Fibroblast of pulmonary artery (primary cell): ENCODE measurements at regions not wholly inside any gene's neighbourhood (a gene's known extent, or its start where the extent isn't known, plus 50 kb on each side); places are given as distances from the start of the nearest gene placed in this dataset.

Experiments used
- DNase-seq: peaks from one replicate; pipeline ENCODE4 v3.0.0-alpha.2; 2010; ENCODE audit warnings: low read depth
- H3K4me3 ChIP-seq: replicated peaks from 2 replicates; pipeline ENCODE4 v1.5.1; 2011; ENCODE audit warnings: low read depth, mild to moderate bottlenecking, control low read depth, low read length, moderate library complexity
- TF ChIP-seq, protein P1 (sequence below): IDR thresholded peaks from 2 replicates; pipeline ENCODE4 v1.5.1; 2011; ENCODE audit warnings: mild to moderate bottlenecking, control low read depth, low read length, inconsistent platforms; ENCODE audit errors: missing control alignments

DNA sequence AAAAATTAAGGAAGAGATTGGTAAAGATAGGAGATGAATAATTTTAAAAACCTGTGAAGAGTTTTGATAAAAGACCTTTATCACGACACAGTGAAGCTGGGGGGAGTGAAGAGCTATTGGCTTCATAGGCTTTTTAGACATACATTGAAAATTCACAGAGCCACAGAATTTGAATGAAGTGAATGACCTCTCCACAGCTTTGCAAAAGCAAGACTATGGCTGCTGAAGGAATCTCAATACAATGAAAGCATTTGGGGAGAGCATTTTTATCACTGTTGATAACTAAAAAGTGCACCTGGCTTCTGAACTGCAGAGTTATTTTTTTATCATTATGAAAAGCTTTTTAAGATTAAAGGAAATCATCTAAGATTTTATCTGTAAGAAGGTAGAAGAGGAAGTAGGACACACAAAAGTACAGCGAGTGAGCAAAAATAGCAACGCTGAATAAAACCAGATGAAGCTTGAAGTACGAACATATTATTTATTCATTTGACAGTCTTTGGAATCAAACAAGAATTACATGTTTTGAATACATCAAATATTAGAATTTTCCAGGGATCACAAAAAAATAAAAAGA lies 317.5 kb downstream of the KCNC2 start:
- TF ChIP-seq, protein P1, sequence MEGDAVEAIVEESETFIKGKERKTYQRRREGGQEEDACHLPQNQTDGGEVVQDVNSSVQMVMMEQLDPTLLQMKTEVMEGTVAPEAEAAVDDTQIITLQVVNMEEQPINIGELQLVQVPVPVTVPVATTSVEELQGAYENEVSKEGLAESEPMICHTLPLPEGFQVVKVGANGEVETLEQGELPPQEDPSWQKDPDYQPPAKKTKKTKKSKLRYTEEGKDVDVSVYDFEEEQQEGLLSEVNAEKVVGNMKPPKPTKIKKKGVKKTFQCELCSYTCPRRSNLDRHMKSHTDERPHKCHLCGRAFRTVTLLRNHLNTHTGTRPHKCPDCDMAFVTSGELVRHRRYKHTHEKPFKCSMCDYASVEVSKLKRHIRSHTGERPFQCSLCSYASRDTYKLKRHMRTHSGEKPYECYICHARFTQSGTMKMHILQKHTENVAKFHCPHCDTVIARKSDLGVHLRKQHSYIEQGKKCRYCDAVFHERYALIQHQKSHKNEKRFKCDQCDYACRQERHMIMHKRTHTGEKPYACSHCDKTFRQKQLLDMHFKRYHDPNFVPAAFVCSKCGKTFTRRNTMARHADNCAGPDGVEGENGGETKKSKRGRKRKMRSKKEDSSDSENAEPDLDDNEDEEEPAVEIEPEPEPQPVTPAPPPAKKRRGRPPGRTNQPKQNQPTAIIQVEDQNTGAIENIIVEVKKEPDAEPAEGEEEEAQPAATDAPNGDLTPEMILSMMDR = no peak
- no peak overlapping the region for H3K4me3 ChIP-seq
- DNase-seq = no peak

DNA sequence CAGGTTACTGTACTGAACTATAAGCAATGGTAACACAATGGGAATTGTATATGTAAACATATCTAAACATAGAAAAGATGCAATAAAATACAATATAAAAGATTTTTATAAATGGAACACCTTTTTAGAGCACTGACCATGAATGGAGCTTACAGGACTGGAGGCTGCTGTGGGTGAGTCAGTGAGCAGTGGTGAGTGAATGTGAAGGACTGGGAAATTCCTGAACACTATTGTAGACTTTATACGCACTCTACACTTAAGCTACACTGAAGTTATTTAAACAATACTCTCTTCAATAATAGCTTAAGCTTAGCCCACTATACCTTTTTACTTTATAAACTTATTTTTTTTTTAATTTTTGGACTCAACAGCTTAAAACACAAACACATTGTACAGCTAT lies 313.5 kb downstream of the KCNC2 start:
- H3K4me3 ChIP-seq = no peak overlapping the region
- no peak for DNase-seq
- TF ChIP-seq, protein P1 = no peak

DNA sequence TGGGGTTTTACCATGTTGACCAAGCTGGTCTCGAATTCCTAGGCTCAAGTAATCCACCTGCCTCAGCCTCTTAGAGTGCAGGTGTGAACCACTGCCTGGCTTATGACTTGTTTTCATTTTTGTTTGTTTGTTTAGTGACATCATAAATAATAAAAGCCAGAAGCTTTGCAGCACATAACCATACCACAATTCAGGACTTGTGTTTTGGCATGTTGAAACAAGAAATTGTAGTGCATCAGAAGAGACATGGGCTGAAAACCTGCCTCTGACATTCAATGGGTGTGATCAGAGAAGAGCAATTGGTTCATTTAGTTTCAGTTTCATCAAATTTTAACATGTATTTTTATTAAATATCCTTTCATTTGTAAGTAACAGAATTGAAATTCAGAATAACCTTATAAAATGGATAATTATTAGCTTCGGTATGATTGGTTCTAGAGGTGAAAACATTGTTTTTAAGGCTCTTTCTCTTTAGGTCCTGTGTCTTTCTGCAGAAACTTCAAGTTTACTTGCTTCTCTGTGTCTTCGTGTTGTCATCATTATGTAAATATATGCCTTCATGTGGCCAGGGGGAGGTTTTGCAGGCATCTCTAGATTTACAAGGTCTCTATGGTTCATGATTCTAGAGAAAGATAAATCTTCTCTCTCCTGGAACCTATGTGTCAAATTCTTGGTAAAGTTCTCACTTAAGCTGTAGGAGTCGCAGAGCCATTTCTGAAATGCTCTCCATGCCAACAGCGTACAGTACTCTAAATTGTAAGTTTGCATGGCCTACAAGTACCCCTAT lies 312.0 kb downstream of the KCNC2 start:
- DNase-seq = no peak
- no peak overlapping the region for H3K4me3 ChIP-seq
- TF ChIP-seq, protein P1 = no peak

DNA sequence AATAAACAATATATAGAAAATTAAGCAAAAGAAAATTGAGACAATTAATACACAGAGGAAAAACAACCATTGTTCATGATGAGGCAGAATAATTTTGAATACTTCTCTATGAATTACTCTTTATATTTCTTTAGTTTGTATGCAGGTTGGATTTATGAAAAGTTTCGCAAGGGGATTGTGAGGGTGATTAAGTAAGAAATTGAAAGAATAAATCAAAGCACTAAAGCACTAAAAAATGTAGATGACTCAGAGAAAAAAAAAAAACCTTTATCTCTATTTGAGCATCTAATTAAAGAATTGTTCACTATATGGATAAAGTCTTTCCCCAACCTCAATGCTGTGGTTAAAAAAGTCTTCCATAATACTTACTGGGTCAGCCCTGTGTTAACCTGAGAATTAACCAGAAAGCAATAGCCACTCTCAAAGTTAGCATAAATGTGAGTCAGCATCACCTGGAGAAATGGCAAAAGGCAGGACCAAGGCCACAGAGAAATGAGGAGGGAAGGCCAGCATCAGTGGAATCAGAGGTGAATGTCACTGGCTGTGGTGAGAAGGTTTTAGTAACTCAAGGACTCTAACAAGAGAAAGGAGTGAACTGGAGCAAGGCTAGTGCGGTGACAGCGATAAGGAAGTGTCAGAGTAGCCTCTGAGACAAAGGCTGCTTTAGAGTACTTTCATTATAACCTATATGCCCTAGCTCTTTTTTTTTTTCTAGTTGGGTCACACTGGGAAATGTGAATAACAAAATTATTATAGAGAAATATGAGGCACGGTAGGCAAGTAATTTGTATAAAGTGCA lies 310.4 kb downstream of the KCNC2 start:
- DNase-seq = no peak
- TF ChIP-seq, protein P1 = no peak
- no peak overlapping the region for H3K4me3 ChIP-seq

DNA sequence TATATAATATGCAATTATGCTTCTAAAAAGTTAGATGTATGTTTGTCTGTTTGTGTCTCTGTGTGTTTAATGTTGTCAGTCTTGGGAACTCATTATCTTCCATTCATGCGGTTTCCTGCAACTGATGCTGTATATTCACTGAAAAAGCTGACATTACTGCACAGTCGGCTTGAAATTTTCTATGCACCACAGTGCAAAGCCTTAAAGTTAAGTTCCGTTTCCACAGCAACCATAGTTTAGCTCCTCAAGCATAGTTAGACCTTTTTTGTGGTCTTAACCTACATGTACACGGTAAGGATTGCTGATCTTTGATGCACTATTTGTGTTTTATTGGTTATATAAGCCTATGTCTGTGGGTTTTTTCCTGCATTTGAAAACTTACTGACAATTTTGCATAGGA lies 309.4 kb downstream of the KCNC2 start:
- TF ChIP-seq, protein P1 = no peak
- DNase-seq = no peak
- H3K4me3 ChIP-seq = no peak overlapping the region

DNA sequence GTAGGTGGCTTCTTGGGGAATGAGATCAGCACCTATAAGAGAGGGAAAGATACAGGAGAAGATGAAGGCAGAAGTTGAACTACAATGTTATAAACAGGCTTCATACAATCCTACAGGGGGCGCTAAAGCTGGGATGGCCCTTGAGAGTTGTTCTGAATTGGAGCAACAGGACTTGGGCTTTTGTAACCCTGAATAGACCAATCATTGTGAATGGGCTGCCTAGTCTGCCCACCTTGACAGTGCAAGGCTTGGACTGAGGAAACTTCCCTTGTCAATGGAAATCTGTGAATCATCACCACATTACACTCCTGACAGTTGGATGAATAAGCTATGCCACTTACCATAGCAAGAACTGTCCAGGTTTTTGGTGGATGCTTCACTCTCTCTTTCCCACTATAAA lies 306.1 kb downstream of the KCNC2 start:
- no peak for DNase-seq
- TF ChIP-seq, protein P1 = no peak
- H3K4me3 ChIP-seq = no peak overlapping the region
